GM21390 (cell line): ENCODE measurements at regions not wholly inside any gene's neighbourhood (a gene's known extent, or its start where the extent isn't known, plus 50 kb on each side); places are given as distances from the start of the nearest gene placed in this dataset.
A peak's percentile ranks its signal among the peaks of the same experiment; 100 is the strongest.
"Not testable (repeated sequence)": the region's sequence is repeated elsewhere in the genome, so short reads cannot be mapped to it uniquely, and the experiment has no call there.

ENCODE experiments used
- ATAC-seq: cut with Tn5 transposase; IDR thresholded peaks from one replicate; pipeline ENCODE4 v1.9.1; 2021; ENCODE audit not compliant: unreplicated experiment

DNA sequence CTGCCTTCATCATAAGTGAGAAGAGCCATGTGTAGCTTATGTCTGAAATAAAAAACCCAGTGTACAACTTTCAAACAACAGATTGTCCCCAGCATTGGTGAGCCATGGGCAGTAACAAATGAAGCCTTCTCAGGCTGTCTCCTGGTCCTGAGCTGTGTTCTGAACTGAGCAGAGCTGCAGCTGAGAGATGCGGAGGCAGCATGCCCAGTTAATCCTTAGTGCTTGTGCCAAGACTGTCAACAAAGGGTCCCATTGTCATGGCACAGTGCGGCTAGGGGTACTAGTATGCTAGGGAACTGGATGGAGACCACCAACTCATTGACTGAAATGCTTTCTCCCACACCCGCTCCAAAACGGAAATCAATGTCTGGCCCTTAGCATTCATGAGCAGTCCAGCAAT lies 154.3 kb downstream of the RMST start:
- no peak for ATAC-seq

DNA sequence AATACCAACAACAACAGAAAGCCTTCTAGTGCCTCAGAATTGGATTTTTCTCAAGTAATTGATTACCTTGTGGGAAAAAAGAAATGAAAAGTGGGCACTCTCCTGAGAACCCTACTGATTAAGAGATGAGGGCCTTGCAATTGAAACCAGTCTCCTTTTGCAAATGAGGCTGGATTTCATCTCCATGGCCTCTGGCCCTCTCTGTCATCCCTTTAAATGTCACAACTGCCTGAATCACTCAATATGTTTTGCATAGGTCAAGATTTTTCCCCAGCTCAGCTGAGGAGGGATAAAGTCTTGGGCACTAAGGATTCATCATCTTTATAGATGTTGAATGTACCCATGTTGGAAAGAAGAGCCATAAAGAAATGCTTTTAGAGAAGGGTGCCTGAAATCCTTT lies 166.4 kb downstream of the RMST start:
- ATAC-seq: no peak

DNA sequence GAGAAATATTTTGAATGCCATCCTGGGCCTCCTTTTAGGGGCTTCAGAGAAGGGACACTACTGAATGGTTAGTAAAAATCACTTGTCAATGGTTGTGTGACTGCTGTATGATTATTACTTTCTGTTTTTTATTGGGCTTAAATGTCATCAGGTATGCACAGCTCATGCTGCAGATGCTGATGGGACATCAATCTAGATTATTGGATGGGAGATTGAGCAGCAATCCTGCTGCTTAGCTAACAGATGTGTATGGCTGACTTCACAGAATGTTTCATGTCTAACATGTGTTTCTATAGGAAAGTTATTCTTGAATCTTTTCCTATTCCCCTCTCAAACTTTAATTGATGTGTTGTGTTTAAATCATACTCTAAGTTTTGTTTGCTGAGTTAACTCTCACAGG lies 166.8 kb downstream of the RMST start:
- no peak for ATAC-seq

DNA sequence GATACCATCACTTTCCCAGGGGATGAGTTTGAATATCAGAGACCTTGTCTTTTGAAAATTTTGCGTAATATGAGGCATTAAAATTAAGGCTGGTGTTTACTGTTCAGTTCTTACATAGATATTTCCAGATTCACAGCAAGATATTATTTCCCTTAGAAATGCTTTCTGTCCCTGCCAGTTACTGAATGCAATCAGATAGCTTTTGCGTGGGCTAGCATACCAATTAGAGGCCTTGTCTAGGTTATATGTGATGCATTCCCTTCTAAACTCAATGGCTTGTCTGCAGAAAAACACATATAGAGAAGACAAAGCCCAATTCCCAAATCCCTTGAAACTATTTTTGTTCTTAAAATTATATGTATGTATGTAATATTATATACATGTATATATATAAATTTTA lies 167.8 kb downstream of the RMST start:
- ATAC-seq: no peak

DNA sequence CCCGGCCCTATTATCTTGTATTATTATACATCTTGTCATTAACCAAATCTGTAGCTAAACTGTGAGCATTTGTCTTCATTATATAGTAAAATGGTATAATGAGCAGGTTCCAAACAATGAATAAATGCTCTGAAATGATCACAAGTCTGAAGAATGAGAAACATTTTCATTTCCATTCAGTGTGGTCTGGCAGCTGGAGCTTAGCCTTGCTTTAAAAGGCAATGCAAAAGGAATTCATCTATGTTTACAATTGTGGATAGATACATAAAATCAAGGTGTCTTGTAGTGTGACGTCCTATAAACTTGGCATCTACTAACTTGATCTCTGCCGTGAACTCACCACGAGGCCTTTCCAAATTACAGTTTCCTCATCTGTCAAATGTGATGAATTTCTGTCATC lies 168.3 kb downstream of the RMST start:
- ATAC-seq: no peak

DNA sequence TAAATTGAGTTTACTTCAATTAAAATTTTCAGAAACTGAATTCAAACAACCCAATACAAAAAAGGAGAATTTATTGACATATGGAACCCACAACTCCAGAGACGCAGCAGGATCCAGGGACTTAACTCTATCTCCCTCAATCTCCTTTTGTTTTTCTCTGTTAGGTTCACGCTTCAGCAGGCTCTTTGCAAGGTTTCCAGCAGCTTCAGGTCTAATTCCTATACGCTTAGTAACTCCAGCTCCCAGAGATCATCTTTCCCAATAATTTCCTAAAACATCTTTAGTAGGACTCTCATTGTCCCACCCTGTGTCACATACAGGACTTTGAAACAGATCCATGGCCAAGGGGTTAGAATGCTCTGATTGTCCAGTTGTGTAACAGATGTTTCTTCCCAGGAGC lies 175.2 kb downstream of the RMST start:
- no peak for ATAC-seq

DNA sequence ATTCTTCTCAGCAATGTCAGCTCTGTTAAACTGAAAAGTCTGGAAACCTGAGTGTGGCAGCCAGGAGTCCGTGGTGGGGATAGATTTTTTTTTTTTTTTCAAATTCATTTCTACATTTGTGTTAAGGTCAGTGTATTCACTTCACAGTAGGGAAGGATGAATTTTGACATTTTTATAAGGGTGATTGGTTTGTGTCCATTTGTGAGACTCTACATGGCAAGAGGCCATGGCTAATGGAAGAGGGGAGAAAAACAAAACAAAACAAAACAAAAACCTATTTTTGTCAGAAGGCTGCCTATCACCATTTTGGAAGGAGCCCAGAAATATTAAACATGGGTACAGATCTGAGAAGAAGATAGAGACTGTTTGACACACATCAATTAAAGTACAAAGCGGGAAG lies 176.1 kb downstream of the RMST start:
- no peak for ATAC-seq

DNA sequence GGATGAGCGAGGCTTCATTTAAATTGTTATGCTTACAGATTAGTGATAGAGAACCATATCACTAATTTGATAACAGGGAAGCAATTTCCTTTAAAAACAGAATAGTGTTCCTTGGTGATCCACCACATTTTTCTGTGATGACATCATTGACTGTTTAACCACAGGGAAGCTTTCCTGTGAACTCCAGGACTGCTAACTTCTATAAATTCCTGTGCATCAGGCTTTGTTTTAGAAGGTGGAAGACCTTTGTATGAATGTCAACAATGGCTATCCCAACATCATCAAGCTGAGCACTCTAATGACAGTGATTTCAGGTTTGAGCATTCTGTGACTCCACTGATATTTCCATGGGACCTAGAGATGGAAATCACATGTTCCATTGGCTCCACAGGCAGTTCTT lies 177.1 kb downstream of the RMST start:
- ATAC-seq: no peak

DNA sequence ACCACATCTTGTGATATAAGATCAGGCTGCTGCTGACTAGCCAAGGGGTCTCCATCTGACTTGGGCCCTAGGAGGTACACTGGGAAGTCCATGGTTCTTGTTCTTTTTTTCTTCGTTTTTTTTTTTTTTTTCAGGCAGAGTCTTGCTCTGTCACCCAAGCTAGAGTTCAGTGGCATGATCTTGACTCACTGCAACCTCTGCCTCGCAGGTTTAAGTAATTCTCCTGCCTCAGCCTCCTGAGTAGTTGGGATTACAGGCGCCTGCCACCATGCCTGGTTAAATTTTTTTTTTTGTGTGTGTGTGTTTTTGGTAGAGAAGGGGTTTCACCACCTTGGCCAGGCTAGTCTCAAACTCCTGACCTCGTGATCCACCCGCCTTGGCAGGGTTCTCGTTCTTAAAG lies 178.2 kb downstream of the RMST start:
- no peak for ATAC-seq

DNA sequence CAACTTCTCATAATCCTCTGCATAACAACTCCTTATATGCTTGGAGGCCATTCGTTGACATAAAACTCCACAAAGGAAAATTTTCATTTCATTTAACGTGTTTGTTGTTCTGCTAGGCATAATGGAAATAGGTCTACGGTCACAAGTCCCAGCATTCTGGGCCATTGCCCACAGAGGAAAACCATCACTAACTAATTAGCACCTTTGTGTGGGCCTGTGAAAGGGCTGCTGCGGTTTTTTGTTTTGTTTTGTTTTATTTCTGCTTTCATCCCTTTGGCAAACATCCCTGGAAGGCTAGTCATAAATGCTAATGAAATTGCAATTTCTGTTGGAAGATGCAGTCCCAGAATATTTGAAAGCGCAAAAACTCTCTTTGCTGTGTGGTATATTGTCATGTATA lies 180.3 kb downstream of the RMST start:
- ATAC-seq: no peak

DNA sequence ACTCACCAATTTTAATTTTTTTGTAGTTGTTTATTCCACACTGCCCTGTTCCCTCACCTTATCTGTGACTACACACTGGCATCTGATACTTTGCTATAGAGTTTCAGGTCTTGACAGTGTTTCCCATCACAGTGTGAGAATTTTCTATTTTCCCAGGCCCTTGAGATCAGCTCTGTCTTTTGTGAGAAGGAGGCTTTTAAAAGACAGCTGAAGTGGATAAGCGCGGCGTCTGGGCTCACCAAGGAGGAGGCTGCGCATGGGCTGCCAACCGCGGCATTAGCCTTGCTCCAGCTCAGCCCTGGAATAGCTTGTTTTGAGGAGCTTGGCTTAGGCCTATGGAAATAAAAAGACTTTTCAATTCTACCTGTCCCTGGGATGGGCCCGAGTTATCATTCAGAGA lies 181.3 kb downstream of the RMST start:
- no peak for ATAC-seq

DNA sequence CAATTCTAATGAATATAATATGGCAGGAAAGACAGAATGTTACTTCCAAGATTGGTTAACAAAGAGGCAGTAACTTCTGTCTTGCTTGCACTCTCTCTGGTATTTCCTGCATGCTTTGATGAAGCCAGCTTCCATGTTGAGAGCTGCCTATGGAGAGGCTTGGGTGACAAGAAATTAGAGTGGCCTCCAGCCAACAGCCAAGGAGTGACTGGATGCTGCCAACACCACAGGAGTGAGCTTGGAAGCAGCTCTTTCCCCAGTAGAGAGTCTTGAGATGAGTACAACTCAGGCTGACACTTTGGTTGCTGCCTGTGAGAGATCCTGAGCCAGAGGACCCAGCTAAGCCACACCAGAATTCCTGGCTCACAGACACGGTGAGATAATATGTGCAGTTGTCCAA lies 183.1 kb downstream of the RMST start:
- no peak for ATAC-seq

DNA sequence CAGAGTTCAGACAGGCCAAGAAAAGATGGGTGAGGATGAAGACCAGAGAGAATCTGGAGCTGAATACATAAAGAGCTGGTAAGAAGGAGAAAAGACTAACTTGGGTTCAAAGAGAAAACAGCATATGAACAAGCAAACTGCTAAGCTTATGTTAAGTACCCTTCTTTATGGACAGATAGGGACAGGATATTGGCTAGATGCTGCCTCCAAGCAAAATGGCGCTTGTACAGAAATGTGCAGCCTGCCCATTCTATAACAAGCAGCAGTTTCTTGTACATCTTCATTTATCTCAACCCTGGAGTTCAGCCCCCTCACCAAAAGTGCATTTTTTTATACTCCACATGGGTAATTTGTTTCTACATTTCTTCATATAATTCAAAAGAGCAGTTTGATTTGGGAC lies 184.5 kb downstream of the RMST start:
- ATAC-seq: no peak

DNA sequence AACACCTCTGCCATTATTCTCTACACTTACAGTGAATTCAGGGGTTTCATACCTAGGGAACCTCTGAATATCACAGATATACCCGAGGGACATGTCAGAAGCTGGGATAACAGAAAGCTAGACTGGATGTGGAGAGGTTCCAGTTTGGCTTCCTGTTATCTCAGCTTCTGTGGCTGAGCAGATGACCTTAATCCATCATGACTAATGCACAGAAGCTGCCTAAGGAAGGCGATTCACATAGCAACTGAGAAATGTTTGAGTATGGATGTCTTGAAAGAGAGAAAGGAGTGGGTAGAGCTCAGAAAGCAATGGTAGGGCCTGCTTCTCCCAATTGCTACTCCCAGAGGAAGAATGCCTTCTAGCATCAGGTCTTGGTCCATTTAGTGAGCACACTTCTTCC lies 187.6 kb downstream of the RMST start:
- ATAC-seq: no peak

DNA sequence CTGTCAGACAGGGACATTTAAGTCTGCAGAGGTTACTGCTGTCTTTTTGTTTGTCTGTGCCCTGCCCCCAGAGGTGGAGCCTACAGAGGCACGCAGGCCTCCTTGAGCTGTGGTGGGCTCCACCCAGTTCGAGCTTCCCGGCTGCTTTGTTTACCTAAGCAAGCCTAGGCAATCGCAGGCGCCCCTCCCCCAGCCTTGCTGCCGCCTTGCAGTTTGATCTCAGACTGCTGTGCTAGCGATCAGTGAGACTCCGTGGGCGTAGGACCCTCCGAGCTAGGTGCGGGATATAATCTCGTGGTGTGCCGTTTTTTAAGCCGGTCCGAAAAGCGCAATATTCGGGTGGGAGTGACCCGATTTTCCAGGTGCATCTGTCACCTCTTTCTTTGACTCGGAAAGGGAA lies 193.9 kb downstream of the RMST start:
- not testable (repeated sequence) for ATAC-seq

DNA sequence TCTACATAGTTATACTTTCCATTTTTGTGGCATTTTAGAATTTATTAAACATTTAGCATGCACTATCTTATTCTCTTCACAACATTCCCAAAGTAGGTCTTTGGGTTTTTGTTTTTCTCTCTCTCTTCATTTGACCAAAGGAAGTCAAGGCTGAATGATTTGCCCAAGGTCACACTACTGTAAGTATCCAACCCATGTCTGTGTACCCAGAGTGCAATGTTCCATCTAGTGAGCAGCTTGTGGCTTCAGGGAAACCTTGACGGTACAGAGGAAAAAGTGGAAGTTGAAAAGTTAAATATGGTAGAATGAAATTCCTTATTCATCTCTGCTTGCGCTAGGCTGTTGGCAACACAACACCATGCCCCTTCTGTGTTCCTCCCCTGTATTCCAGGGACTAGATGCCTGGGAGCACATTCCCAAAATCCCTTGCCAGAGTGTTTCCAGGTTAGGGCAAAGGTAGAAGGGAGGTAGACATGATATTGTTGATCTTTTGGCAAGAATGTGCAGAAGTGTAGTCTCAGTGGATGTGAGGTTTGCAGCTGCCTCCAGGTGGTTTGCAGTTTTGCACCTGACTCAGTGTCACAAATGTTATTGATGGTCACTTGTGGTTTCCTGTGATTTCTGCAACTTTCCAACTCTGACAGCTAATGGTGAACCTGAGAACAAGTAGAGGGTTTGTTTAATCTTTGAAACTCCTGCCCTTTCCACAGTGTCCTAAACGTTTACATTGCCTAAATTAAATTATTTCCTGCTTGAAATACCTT lies 196.7 kb downstream of the RMST start:
- ATAC-seq: no peak

DNA sequence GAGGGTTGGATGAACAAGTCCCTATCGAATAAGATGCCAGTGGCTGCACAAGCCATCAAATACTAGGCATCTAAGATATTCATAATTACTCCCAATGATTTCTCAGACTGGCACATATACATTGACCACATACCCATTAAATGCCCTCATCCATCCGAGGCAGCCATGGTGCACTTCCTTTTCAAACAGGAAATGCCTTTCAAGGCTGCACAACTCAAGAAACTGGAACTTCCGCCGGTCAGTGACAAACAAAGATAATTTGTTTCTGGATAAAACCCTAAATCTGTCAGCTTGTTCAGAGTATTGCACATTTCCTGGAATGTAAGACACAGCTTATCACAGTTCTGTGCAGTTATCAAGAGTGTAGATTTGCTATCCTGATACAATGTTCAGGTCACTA lies 203.7 kb downstream of the RMST start:
- no peak for ATAC-seq

DNA sequence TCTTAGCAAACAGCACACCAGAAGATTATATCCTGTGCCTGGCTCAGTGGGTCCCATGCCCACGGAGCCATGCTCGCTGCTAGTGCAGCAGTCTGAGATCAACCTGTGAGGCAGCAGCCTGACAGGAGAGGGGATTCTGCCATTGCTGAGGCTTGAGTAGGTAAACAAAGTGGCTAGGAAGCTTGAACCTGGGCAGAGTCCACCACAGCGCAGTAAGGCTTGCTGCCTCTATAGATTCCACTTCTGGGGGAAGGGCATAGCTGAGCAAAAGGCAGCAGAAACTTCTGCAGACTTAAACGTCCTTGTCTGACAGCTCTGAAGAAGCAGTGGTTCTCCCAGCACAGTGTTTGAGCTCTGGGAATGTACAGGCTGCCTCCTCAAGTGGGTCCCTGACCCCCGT lies 210.3 kb downstream of the RMST start:
- ATAC-seq: no peak

DNA sequence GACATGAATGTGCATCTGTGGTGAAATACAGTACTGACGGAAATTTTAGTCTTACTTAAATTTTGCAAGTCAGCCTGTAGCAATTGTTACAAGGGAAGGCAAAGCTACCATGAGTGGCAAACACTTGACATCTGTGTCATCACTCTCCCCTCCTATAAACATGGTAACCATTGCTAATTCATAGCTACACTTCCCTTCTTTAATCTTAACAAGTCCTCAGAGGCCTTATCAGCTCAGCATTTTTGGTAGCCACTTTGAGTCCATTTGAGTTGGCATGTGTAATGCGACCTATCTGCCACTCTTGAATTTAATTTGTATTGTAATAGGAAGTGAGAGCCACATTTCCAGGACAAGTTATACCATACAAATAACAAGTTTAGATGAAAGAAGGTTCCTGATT lies 218.1 kb downstream of the RMST start:
- no peak for ATAC-seq

DNA sequence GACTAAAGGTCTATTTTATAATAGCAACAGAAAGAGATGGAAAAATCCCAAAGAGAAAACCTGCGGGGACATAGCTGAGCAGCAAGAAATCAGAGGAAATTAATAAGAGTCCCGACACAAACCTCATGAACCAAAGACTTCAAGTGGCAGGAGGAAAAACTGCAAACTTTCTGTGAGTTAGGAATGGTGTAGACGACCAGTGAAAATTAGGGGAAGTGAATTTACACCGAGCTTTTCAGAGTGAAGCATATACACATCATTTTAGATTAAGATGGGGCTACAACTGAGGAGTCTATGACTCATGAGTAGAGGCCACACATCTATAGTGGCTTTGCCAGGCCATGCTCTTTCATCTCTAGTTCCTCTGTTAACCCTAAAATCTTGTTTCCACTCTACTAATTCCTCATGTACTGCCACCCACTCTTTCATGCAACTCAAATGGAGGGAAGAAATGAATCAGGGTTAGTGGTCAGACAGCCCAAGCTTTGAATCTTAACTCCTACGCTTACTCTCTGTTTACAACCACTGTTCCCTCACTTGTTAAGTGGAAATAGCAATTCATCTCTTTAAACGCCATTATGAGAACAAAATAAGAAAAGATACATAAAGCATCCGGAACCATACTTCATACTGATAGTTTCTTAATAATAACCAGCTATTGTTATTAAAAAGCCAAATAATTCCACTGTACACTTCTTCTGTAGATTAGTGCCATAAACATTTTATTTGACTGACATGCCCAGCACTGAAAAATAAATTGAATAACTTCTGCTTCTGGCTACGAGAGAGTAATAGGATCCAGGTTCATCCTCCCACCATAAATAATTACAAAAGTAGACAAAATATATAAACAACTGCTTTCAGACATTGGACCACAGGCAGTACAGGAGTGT lies 219.3 kb downstream of the RMST start:
- peak; percentile 83 for ATAC-seq

DNA sequence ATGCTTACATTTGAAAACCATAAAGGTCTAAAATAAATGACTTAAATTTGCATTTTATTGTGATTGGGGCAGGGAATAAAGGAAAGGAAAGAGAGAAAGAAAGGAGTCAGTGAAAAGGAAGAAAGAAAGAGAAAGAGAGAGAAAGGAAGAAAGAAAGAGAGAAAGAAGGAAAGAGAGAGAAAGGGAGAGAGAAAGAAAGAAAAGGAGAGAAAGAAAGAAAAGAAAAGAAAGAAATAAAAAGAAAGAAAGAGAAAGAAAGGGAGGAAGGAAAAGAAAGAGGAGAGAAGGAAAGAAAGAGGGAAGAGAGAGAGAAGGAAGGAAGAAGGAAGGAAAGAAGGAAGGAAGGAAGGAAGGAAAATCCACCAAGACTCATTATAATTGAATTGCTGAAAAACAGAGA lies 222.8 kb downstream of the RMST start:
- ATAC-seq: no peak

DNA sequence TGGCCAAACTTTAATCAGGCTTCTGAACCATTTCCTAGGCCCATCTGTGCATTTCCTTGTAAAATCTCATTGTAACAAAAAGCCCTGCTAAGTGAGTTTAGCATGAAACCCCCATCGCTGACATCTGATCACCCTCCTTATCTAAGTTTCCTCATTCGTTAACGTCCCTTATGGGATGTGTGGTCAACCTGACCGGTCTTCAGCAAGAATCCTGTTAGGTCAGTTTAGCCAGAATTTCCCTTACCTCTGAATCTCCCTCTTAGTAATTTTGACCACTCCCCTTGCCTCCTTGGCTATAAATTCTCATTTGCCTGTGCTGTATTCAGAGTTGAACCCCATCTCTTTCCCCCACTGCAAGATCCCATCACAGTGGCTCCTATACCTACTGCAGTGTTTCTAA lies 239.3 kb downstream of the RMST start:
- no peak for ATAC-seq

DNA sequence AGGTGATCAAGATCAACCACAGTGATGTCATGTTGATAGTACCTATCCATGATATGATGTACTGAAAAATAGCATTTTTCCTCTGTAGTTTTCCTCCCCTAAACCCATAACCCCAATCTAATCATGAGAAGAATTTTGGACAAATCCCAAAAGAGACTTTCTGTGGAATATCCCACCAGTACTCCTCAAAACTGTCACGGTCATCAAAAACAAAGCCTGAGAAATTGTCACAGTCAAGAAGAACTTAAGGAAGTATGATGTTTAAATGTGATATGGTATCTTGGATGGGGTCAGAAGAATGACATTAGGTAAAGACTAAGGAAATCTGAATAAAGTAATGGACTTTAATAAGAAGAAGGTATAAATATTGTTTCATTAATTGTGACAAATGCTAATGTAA lies 248.8 kb downstream of the RMST start:
- no peak for ATAC-seq
